Tibial nerve (tissue), 4 donors: ENCODE measurements at regions not wholly inside any gene's neighbourhood (a gene's known extent, or its start where the extent isn't known, plus 50 kb on each side); places are given as distances from the start of the nearest gene placed in this dataset.

Experiments
- DNase-seq, 2 donors: peaks; one replicate each; pipeline ENCODE4 v3.0.0-alpha.2; 2019; ENCODE audit warnings: low spot score in 2 of 2
- H3K27ac ChIP-seq, 4 donors: fragments of 200-600 bp; sonication (generic) in 3 of 4; one replicate each; pipeline ENCODE4 v1.5.1; 2017 to 2019; ENCODE audit warnings: mild to moderate bottlenecking in 1 of 4
- H3K27me3 ChIP-seq, 2 donors: fragments of 200-600 bp; sonication (generic) in 1 of 2; one replicate each; pipeline versions ENCODE4 v1.5.1 to v1.6.0; 2017 to 2019
- H3K36me3 ChIP-seq, 3 donors: fragments of 200-600 bp; sonication (generic); one replicate each; pipeline ENCODE4 v1.5.1; 2018 to 2019
- H3K4me1 ChIP-seq, 4 donors: fragments of 200-600 bp; sonication (generic) in 3 of 4; one replicate each; pipeline ENCODE4 v1.5.1; 2017 to 2019
- H3K4me3 ChIP-seq, 4 donors: fragments of 200-600 bp; sonication (generic) in 3 of 4; one replicate each; pipeline ENCODE4 v1.5.1; 2017 to 2019; ENCODE audit warnings: mild to moderate bottlenecking in 1 of 4, moderate library complexity in 1 of 4
- H3K9me3 ChIP-seq, 4 donors: fragments of 200-600 bp; sonication (generic) in 3 of 4; one replicate each; pipeline ENCODE4 v1.5.1; 2017 to 2019
- CTCF ChIP-seq, 5 experiments: fragments of 200-600 bp in 3 of 5; fragments of 450-650 bp in 2 of 5; sonication (generic) in 3 of 5; IDR thresholded peaks; one replicate each; pipeline ENCODE4 v1.5.1; 2016 to 2019; ENCODE audit warnings: antibody characterized with exemption in 5 of 5, mild to moderate bottlenecking in 3 of 5, moderate library complexity in 2 of 5
- EP300 ChIP-seq, 2 donors: sonication (generic); formaldehyde crosslinking; IDR thresholded peaks; one replicate each; pipeline ENCODE4 v1.6.1; 2017; ENCODE audit warnings: antibody characterized with exemption in 2 of 2, mild to moderate bottlenecking in 1 of 2
- POLR2A ChIP-seq, 2 donors: fragments of 450-650 bp; IDR thresholded peaks; one replicate each; pipeline ENCODE4 v1.6.1; 2017; ENCODE audit warnings: antibody characterized with exemption in 2 of 2, mild to moderate bottlenecking in 2 of 2, moderate library complexity in 2 of 2
- WGBS, 2 donors: methylation state at CpG; one replicate each; pipeline ENCODE4 v1.1.5; 2018; 5-methylcytosine and 5-hydroxymethylcytosine counted together

GRCh38 chr3:76044601-76045600 is 259.6 kb upstream of the ZNF717 start:
- H3K9me3 ChIP-seq = no peaks in the 10 kb centered on the region
- no peak for TF ChIP-seq POLR2A (IDR thresholded peaks at IDR 0.05)
- peak in 3 of 5 experiments; percentile 12 to 33 (median 12) for TF ChIP-seq CTCF (IDR thresholded peaks at IDR 0.05)
- no peak for TF ChIP-seq EP300 (IDR thresholded peaks at IDR 0.05)
- no peaks in the 10 kb centered on the region for H3K27me3 ChIP-seq
- no peaks in the 10 kb centered on the region for H3K36me3 ChIP-seq
- no peak overlapping the region for H3K27ac ChIP-seq
- 49 to 51% methylated on average over 3 of the region's 3 CpGs for WGBS, 2 donors
- H3K4me1 ChIP-seq = no peaks in the 10 kb centered on the region
- H3K4me3 ChIP-seq = no peak overlapping the region
- DNase-seq = peak in 1 of 2 donors; percentile 26

GRCh38 chr3:76047368-76047767 is 262.0 kb upstream of the ZNF717 start:
- 87 to 90% methylated on average over 5 of the region's 5 CpGs for WGBS, 2 donors
- H3K9me3 ChIP-seq = no peaks in the 10 kb centered on the region
- TF ChIP-seq POLR2A (IDR thresholded peaks at IDR 0.05) (no peak), CTCF (IDR thresholded peaks at IDR 0.05) (no peak), EP300 (IDR thresholded peaks at IDR 0.05) (no peak)
- H3K27ac ChIP-seq = no peak overlapping the region
- no peaks in the 10 kb centered on the region for H3K27me3 ChIP-seq
- no peak for DNase-seq
- no peaks in the 10 kb centered on the region for H3K36me3 ChIP-seq
- no peaks in the 10 kb centered on the region for H3K4me1 ChIP-seq
- no peak overlapping the region for H3K4me3 ChIP-seq

GRCh38 chr3:76049776-76050175 is 264.4 kb upstream of the ZNF717 start:
- Histone ChIP-seq H3K27me3 (no peaks in the 10 kb centered on the region), H3K27ac (no peak overlapping the region), H3K36me3 (no peaks in the 10 kb centered on the region), H3K4me3 (no peak overlapping the region), H3K9me3 (no peaks in the 10 kb centered on the region), H3K4me1 (no peaks in the 10 kb centered on the region)
- 81 to 88% methylated on average over 2 of the region's 2 CpGs for WGBS, 2 donors
- no peak for DNase-seq
- no peak for TF ChIP-seq CTCF (IDR thresholded peaks at IDR 0.05)
- TF ChIP-seq EP300 (IDR thresholded peaks at IDR 0.05) = no peak
- no peak for TF ChIP-seq POLR2A (IDR thresholded peaks at IDR 0.05)

GRCh38 chr3:76051145-76051544 is 265.8 kb upstream of the ZNF717 start:
- Histone ChIP-seq H3K4me3 (no peak overlapping the region), H3K27ac (no peak overlapping the region), H3K4me1 (no peaks in the 10 kb centered on the region), H3K27me3 (no peaks in the 10 kb centered on the region), H3K36me3 (no peaks in the 10 kb centered on the region), H3K9me3 (peaks cover 0 to 3% (median 0%) of the 10 kb centered on the region in 4 donors)
- no peak for DNase-seq
- WGBS, 2 donors = 75 to 83% methylated on average over 3 of the region's 3 CpGs
- no peak for TF ChIP-seq EP300 (IDR thresholded peaks at IDR 0.05)
- TF ChIP-seq CTCF (IDR thresholded peaks at IDR 0.05) = no peak

GRCh38 chr3:76054404-76054803 is 269.1 kb upstream of the ZNF717 start:
- Histone ChIP-seq H3K4me1 (no peaks in the 10 kb centered on the region), H3K36me3 (no peaks in the 10 kb centered on the region), H3K9me3 (peaks cover 0 to 3% (median 0%) of the 10 kb centered on the region in 4 donors), H3K4me3 (no peak overlapping the region), H3K27me3 (no peaks in the 10 kb centered on the region), H3K27ac (no peak overlapping the region)
- WGBS, 2 donors = 34 to 38% methylated on average over 1 of the region's 1 CpG
- no peak for DNase-seq
- TF ChIP-seq CTCF (IDR thresholded peaks at IDR 0.05) (no peak), POLR2A (IDR thresholded peaks at IDR 0.05) (no peak), EP300 (IDR thresholded peaks at IDR 0.05) (no peak)
